MM.1S (cell line): ENCODE measurements at regions not wholly inside any gene's neighbourhood (a gene's known extent, or its start where the extent isn't known, plus 50 kb on each side); places are given as distances from the start of the nearest gene placed in this dataset.
"Not testable (repeated sequence)": the region's sequence is repeated elsewhere in the genome, so short reads cannot be mapped to it uniquely, and the experiment has no call there.

Experiments
- DNase-seq: peaks from one replicate; pipeline ENCODE4 v3.0.0-alpha.2; 2015
- H2AFZ ChIP-seq: fragments of 300-600 bp; sonication (generic); 2 replicates; pipeline ENCODE4 v1.6.0; 2016; ENCODE audit warnings: antibody characterized with exemption, low read length
- H3F3A ChIP-seq: fragments of 300-600 bp; sonication (generic); 2 replicates; pipeline ENCODE4 v1.6.1; 2016; ENCODE audit warnings: mild to moderate bottlenecking, antibody characterized with exemption, low read length, moderate library complexity, mixed read lengths; ENCODE audit not compliant: insufficient read depth
- H3K27ac ChIP-seq: fragments of 300-600 bp; sonication (generic); 2 replicates; pipeline ENCODE4 v1.5.1; 2016; ENCODE audit warnings: mild to moderate bottlenecking, low read length
- H3K27me3 ChIP-seq: fragments of 300-600 bp; sonication (generic); replicated peaks from 2 replicates; pipeline ENCODE4 v1.6.0; 2016; ENCODE audit warnings: low read length; ENCODE audit not compliant: insufficient read depth
- H3K36me3 ChIP-seq: fragments of 300-600 bp; sonication (generic); replicated peaks from 2 replicates; pipeline ENCODE4 v1.6.1; 2016; ENCODE audit warnings: mild to moderate bottlenecking, low read length, mixed read lengths; ENCODE audit not compliant: insufficient read depth
- H3K4me1 ChIP-seq: fragments of 300-600 bp; sonication (generic); 2 replicates; pipeline ENCODE4 v1.6.1; 2016; ENCODE audit warnings: low read length, mixed read lengths
- H3K4me2 ChIP-seq: fragments of 300-600 bp; sonication (generic); 2 replicates; pipeline ENCODE4 v1.6.0; 2016; ENCODE audit warnings: low read depth, low read length
- H3K4me3 ChIP-seq: fragments of 300-600 bp; sonication (generic); 2 replicates; pipeline ENCODE4 v1.5.1; 2016; ENCODE audit warnings: low read length, mixed read lengths
- H3K79me2 ChIP-seq: fragments of 300-600 bp; sonication (generic); 2 replicates; pipeline ENCODE4 v1.6.1; 2016; ENCODE audit warnings: mixed run types, low read length, mixed read lengths
- H3K9ac ChIP-seq: fragments of 300-600 bp; sonication (generic); 2 replicates; pipeline ENCODE4 v1.6.1; 2016; ENCODE audit warnings: low read length, mixed read lengths
- H3K9me2 ChIP-seq: fragments of 300-600 bp; sonication (generic); replicated peaks from 2 replicates; pipeline ENCODE4 v1.6.1; 2016; ENCODE audit warnings: mild to moderate bottlenecking, low read length, mixed read lengths; ENCODE audit not compliant: insufficient read depth
- H3K9me3 ChIP-seq: fragments of 300-600 bp; sonication (generic); replicated peaks from 2 replicates; pipeline ENCODE4 v1.6.1; 2016; ENCODE audit warnings: mild to moderate bottlenecking, low read length, mixed read lengths; ENCODE audit not compliant: insufficient read depth
- H4K20me1 ChIP-seq: fragments of 300-600 bp; sonication (generic); 2 replicates; pipeline ENCODE4 v1.6.1; 2016; ENCODE audit warnings: mild to moderate bottlenecking, low read length, moderate library complexity, mixed read lengths; ENCODE audit not compliant: insufficient read depth
- CTCF ChIP-seq: fragments of 300-600 bp; sonication (generic); IDR thresholded peaks from 2 replicates; pipeline ENCODE4 v1.5.1; 2016; ENCODE audit warnings: antibody characterized with exemption, low read length, mixed read lengths
- EZH2 ChIP-seq: fragments of 300-600 bp; sonication (generic); optimal IDR thresholded peaks from 2 replicates; pipeline ENCODE3; 2017; ENCODE audit warnings: low read depth, mild to moderate bottlenecking, antibody characterized with exemption, low read length, mixed read lengths
- EZH2phosphoT487 ChIP-seq: fragments of 300-600 bp; sonication (generic); IDR thresholded peaks from 2 replicates; pipeline ENCODE4 v1.6.1; 2018; ENCODE audit warnings: antibody characterized with exemption, low read length

GRCh38 chr6:27129095-27129815 is 118.2 kb upstream of the PRSS16 start:
- no peaks in the 10 kb centered on the region for H4K20me1 ChIP-seq
- no peak for DNase-seq
- H3K4me2 ChIP-seq: no peak overlapping the region
- no peaks in the 10 kb centered on the region for H3K9me2 ChIP-seq
- no peak overlapping the region for H2AFZ ChIP-seq
- no peaks in the 10 kb centered on the region for H3K36me3 ChIP-seq
- peaks cover 38% of the 10 kb centered on the region for H3F3A ChIP-seq
- no peak overlapping the region for H3K9ac ChIP-seq
- H3K27me3 ChIP-seq: no peaks in the 10 kb centered on the region
- peaks cover 33% of the 10 kb centered on the region for H3K4me1 ChIP-seq
- TF ChIP-seq CTCF (no peak), EZH2phosphoT487 (no peak), EZH2 (no peak)
- no peaks in the 10 kb centered on the region for H3K9me3 ChIP-seq
- no peaks in the 10 kb centered on the region for H3K79me2 ChIP-seq
- no peak overlapping the region for H3K4me3 ChIP-seq
- H3K27ac ChIP-seq: no peak overlapping the region

- H2AFZ ChIP-seq: no peak overlapping the region
Observed at GRCh38 chr6:27129917-27130316, 117.6 kb upstream of the PRSS16 start.

GRCh38 chr6:27130668-27131428 is 116.7 kb upstream of the PRSS16 start:
- peak overlapping the region; percentile 35 for H2AFZ ChIP-seq
- peak overlapping the region; percentile 99 for H3K27ac ChIP-seq
- no peak for TF ChIP-seq CTCF
- TF ChIP-seq EZH2: no peak
- TF ChIP-seq EZH2phosphoT487: no peak
- H3K36me3 ChIP-seq: no peaks in the 10 kb centered on the region
- H3F3A ChIP-seq: peaks cover 48% of the 10 kb centered on the region
- H3K4me2 ChIP-seq: peak overlapping the region; percentile 94
- no peaks in the 10 kb centered on the region for H4K20me1 ChIP-seq
- H3K27me3 ChIP-seq: no peaks in the 10 kb centered on the region
- no peaks in the 10 kb centered on the region for H3K79me2 ChIP-seq
- H3K4me3 ChIP-seq: peak overlapping the region; percentile 62
- no peaks in the 10 kb centered on the region for H3K9me2 ChIP-seq
- DNase-seq: peak; percentile 23
- H3K4me1 ChIP-seq: peaks cover 35% of the 10 kb centered on the region
- peak overlapping the region; percentile 88 for H3K9ac ChIP-seq
- no peaks in the 10 kb centered on the region for H3K9me3 ChIP-seq

More at GRCh38 chr6:27129917-27130316, 117.6 kb upstream of the PRSS16 start:
- no peaks in the 10 kb centered on the region for H3K36me3 ChIP-seq
- no peak overlapping the region for H3K4me3 ChIP-seq
- peaks cover 44% of the 10 kb centered on the region for H3F3A ChIP-seq
- no peak overlapping the region for H3K4me2 ChIP-seq
- no peaks in the 10 kb centered on the region for H3K9me2 ChIP-seq
- H3K79me2 ChIP-seq: no peaks in the 10 kb centered on the region
- TF ChIP-seq EZH2phosphoT487: no peak
- no peak for TF ChIP-seq EZH2
- TF ChIP-seq CTCF: no peak
- no peaks in the 10 kb centered on the region for H4K20me1 ChIP-seq
- no peak for DNase-seq
- H3K27me3 ChIP-seq: no peaks in the 10 kb centered on the region
- H3K4me1 ChIP-seq: peaks cover 35% of the 10 kb centered on the region
- H3K9ac ChIP-seq: no peak overlapping the region
- no peak overlapping the region for H3K27ac ChIP-seq
- H3K9me3 ChIP-seq: no peaks in the 10 kb centered on the region

- not testable (repeated sequence) for H3K9me2 ChIP-seq, H3K79me2 ChIP-seq, DNase-seq, H3K27me3 ChIP-seq, H4K20me1 ChIP-seq, H3K9me3 ChIP-seq, H3K36me3 ChIP-seq, H2AFZ ChIP-seq
- peak overlapping the region; percentile 94 for H3K4me2 ChIP-seq
- H3K4me3 ChIP-seq: peak overlapping the region; percentile 62
- peak overlapping the region; percentile 88 for H3K9ac ChIP-seq
- H3K27ac ChIP-seq: peak overlapping the region; percentile 99
- peaks cover 28% of the 10 kb centered on the region for H3K4me1 ChIP-seq
- peaks cover 48% of the 10 kb centered on the region for H3F3A ChIP-seq
Observed at GRCh38 chr6:27132282-27132531, 115.3 kb upstream of the PRSS16 start.
